NB4 (cell line): ENCODE measurements at regions not wholly inside any gene's neighbourhood (a gene's known extent, or its start where the extent isn't known, plus 50 kb on each side); places are given as distances from the start of the nearest gene placed in this dataset.

ENCODE experiments used
- POLR2A ChIP-seq: IDR thresholded peaks from 2 replicates; pipeline ENCODE4 v1.6.1; 2011; ENCODE audit warnings: mild to moderate bottlenecking; ENCODE audit not compliant: insufficient read length; ENCODE audit errors: extremely low read depth
- TF ChIP-seq, protein P1 (sequence below): IDR thresholded peaks from one replicate; pipeline ENCODE4 v1.5.1; 2012; ENCODE audit warnings: low read depth, low read length

DNA sequence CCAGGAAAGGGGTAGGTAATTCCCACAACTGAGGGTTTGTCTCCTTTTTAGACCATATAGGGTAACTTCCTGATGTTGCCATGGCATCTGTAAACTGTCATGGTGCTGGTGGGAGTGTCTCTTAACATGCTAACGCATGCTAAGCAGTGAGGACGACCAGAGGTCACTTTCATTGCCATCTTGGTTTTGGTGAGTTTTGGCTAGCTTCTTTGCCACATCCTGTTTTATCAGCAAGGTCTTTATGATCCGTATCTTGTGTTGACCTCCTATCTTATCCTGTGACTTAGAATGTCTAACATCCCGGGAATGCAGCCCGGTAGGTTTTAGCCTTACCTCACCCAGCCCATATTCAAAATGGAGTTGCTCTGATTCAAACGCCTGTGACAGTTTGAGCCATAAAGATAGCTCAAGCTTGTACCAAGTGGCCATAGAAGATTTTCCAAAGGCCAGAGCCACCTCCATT, 176.0 kb upstream of the NAMPT start:
- TF ChIP-seq, protein P1, sequence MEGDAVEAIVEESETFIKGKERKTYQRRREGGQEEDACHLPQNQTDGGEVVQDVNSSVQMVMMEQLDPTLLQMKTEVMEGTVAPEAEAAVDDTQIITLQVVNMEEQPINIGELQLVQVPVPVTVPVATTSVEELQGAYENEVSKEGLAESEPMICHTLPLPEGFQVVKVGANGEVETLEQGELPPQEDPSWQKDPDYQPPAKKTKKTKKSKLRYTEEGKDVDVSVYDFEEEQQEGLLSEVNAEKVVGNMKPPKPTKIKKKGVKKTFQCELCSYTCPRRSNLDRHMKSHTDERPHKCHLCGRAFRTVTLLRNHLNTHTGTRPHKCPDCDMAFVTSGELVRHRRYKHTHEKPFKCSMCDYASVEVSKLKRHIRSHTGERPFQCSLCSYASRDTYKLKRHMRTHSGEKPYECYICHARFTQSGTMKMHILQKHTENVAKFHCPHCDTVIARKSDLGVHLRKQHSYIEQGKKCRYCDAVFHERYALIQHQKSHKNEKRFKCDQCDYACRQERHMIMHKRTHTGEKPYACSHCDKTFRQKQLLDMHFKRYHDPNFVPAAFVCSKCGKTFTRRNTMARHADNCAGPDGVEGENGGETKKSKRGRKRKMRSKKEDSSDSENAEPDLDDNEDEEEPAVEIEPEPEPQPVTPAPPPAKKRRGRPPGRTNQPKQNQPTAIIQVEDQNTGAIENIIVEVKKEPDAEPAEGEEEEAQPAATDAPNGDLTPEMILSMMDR, result no peak
- no peak for TF ChIP-seq POLR2A
